ENCODE measurements at regions not wholly inside any gene's neighbourhood (a gene's known extent, or its start where the extent isn't known, plus 50 kb on each side); places are given as distances from the start of the nearest gene placed in this dataset.
A peak's percentile ranks its signal among the peaks of the same experiment; 100 is the strongest.
"Not testable (repeated sequence)": the region's sequence is repeated elsewhere in the genome, so short reads cannot be mapped to it uniquely, and the experiment has no call there.

DNA sequence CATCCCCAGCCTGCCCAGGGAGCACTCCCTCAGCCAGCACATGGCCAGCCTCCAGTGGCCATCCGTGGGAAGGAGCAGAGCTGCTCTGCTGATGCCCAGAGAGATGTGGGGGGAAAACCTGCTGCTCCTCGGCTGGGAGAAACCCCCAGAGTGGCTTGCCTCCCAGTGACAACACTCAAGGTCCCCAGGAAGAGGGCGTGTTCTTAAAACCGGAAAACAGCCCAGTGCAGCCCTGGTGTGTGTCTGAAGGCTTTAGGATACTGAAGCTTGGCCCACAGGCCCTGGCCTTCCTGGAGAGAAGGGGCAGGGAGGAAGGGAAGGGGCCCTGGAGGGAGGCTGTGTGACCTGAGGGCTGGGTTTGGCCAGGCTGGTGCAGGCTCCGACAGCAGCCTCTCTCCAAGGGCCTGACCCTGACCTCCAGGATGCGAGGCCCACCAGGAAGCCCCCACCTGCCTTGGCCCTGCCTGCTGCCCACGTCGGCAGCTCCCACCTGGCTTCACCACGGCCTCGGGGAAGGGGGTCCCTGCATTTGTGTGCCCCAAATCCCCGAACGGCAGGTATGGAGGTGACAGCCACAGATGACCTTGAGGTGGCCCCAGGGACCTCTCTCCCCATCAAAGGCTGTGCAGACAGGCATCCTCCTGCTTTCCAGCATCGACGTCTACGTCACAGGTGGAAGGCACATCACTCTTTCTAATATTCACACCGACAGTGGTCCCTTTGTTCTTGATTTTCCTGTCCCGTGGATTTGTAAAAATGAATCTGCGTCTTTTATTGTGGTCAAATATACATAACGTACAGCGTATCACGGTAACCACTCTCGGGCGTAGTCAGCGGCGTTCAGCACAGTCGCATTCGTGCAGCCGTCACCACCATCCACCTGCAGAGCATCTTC, 190.0 kb upstream of the C14orf180 start:
- DNase-seq = no peak

DNA sequence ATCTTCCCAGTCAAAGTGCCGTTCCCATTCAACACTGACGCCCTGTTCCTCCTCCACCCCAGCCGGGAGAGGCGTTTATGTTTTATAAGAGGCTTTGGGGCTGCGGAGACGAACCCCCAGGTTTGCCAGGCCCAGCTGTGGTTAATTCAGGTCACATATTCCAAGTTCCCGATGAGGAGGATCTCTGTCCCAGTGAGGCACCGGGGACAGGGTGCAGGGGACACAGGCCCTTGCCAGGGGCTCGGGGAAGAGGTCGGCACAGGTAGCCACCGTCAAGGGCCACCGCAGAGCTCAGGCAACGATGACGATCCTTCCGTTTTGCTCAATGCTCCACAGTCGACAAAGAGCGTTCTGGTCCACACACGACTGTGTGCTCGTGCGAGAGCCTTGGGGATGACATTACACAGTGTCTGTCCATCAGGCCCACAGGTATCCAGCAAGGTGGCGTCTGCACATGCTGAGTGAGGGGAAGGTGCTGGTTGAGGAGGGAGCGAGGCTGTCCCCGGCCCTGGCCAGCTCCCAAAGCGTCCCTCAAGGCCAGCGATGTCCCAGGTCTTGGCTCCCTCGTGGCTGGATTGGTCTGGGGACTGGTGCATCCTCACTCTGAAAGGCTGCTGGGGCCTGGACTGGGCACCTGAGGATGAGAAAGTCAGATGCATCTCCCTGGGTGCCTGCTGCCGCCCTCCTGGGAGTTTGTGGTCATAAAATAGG, 189.2 kb upstream of the C14orf180 start:
- DNase-seq = no peak

DNA sequence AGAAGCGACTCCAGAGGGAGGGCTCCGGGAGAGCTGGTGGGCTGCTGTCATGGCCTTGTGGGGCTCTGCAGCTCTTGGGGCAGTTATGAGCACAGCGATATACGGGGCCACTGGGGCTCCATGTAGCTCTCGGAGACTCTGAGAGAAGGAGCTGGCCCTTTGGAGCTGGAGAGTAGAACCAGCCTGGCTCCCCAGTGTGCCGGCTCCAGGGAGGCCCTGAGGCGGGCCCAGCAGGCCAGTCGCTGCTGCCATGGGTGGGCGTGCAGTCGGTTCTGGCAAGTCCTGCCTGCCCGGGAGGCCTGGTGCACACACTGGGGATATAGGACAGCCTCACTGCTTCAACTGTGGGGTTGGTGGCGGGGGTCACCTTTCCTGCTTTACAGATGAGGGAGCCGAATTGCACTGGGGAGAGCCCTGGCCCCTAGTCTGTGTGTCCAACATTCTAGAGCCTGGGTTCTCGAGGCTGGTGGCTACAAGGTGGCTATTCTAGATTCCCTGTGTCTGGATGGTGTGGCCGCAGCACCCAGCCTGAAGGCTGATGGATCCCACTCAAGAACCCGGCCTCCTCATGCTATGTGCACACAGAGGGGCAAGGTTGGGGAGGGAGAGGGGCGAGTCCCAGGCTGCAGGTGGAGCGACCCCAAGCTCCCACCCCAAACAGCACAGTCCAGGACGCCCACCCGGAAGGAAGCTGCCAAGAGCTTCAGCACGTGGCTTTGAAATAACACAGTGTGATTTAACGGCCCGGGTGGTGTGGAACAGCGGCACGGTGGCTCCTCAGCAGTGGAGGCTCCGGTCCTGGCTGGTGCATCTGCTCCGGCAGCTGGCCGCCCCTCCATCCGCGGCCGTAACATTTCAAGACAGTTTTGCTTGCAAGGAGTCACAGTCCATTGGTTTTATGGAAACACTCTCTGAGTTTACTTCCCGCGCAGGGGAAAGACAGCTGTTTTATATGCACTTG, 188.3 kb upstream of the C14orf180 start:
- peak; percentile 90 for DNase-seq

DNA sequence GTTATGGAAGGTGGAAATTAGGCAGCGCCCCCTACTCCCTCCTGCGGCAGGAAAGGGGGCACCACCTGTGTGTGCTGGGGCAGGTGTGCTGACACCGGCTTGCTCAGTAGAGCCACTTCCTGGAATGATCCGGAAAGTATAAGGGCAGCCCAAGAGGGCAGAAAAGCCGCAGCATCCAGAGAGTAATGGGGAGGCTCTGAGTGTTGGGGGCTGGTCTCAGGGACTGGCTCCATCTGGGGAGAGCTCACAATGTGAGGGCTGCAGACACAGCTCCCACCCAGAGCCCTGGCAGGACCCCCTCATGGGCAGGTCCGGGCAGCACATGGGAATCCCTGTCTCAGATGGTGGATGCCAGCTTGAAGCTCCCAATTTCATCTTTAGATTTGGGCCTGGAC, 187.6 kb upstream of the C14orf180 start:
- DNase-seq = no peak

DNA sequence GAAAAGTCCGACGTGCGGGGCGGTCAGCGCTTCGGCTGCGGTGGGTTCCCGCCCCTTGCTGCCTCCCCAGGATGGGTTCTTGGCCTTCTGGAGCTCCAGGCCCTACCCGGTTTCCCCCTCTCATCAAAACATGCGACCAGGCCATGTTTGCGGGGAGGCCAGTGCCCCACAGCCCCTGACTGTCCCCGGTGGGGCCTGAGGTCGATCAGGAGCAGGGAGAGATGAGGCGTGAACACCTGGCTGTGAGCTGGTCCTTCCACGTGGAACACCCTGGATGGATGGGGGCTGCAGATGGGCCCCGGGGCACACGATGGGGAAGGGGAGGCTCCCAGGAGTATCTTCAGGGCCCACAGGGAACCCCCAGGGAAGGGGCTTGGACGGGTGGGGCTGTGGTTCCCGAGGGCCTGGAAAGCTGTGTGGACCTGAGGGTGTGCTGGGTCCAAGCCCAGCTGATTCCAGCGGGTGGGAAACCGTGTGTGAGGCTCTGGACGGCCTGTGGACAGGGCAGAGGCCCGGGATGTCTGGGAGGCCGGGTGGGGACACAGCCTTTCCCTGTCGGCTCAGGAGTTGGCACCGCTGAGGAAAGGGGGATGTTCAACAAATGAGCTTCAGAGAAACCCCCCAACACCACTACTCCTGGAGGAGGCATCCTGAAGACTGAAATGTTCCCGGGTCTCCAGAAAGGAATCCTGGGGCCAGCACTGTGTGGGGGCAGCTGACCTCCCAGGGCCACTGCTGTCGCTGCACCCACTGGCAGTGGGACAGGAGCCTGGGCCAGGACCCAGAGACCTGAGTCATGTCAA, 187.0 kb upstream of the C14orf180 start:
- DNase-seq = no peak

DNA sequence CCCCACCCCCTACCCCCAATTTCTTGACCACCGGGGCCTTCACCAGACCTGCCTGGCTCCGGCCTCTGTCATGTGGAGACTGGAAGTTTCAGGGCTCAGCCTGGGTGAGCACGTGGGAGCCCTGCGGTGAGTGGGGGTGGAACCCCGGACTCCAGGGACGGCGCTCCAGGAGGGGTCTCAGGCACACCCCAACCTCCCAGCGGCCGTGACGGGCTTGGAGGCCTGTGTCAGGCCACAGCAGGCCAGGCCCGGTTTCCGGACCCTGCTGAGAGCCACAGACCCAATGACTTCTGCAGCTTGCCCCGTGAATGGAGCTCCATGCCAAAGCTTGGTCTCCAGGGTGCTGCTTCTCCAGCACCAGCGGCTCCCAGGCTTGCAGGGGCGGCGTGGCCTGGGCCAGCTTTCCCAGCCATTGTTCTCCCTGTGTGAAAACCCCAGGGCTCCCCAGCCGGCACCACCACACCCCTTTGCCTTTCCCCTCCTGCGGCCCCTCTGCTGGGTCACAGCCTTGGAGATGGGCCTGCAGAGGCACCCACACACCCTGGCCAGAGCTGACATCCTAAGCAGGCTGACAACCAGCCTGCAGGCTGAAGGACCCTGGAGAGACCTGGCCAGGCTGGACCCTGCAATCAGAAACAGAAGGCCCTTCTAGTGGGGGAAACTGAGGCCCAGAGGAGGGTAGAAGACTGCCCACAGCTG, 186.2 kb upstream of the C14orf180 start:
- no peak for DNase-seq

DNA sequence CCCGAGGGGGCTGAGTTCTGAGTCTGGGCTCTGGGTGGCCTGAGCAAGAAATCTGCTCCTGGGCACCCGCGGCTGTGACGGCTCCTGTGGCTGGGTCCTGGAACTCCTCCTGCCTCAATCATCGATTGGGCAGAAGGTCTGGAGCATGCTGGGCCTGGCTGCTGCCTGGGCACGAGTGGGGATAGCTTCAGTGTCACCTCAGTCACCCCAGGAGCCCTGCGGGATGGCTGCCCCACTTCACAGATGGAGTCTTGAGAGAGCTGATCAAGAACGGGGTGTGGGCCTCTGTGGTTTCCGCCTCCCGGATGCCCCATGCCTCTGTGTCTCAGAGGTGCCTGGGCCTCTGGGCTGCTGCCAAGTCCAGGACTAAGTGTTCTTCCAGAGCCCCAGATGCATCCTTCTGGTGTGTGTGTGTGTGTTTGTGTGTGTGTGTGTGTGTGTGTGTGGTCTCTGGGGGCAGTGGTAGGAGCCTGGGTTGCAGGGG, 185.6 kb upstream of the C14orf180 start:
- DNase-seq = peak; percentile 52

DNA sequence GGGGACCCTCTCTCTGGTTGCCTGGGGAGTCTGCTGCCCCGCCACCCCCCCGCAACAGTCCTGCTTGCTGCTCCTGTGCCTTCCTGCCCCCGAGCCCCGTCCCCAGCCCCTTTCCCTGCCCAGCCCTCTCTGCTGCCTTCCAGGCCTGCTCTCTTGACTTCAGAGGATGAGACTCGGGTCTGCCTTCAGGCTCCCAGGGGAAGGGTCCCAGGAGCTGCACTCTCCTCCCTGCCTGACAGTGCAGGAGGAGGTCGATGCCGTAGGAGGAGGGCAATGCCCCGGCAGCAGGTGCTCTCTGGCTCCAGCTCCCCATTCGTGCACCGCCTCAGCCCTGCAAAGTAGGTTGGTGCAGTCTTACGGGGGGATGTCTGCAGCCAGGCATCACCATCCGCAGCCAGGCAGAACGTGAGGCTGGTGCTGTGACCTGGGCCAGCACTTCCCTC, 185.1 kb upstream of the C14orf180 start:
- DNase-seq = peak; percentile 41

DNA sequence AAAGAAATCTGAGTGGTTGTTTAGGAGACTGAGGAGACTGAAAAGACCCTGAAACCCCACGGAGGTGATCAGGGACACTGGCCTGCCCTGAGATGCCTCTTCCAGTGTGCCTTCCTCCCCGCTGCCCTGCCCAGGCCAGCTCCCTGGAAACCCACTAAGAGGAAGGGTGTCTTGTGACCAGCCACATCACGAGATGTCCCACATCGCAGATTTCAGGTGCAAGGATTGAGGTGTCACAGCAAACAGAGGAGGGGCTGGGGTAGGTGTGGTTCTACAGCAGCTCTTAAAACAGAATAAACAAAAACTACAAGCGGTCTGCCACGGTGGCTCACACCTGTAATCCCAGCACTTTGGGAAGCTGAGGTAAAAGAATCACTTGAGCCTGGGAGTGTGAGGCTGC, 184.3 kb upstream of the C14orf180 start:
- no peak for DNase-seq

DNA sequence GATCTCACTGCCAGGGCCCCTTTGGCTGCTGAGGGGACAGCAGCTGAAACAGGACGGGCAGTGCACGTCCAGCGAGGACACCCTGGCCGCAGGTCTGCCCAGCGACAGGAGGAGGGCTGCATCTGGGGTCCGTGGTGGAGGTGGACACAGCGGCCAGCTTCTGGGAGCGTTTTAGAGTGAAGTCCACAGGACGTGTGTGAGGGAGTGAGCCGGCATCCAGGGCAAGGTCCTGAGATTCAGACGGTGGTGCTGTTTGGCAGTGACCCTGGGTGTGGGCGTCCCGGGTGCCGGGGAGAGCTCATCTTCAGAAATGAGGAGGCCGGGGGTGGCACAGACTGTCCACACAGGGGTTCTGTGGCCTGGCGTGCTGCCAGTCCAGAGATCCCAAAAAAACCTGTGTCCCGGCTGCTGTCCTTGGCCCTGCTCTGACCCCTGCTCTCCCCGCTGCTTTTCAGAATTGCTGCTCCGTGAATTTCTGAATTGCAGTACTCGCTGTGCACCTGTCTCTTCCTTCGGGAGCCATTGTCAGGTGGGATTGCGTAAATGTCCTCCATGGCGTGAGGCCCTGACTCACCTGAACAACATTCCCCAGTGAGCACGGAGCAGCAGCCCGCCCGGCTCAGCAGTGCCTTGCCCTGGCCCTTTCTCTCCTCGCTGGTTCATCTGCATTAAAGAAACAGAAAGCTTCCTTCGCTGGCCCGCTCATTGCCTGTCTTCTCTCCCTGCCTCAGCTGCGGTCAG, 183.5 kb upstream of the C14orf180 start:
- DNase-seq = no peak

DNA sequence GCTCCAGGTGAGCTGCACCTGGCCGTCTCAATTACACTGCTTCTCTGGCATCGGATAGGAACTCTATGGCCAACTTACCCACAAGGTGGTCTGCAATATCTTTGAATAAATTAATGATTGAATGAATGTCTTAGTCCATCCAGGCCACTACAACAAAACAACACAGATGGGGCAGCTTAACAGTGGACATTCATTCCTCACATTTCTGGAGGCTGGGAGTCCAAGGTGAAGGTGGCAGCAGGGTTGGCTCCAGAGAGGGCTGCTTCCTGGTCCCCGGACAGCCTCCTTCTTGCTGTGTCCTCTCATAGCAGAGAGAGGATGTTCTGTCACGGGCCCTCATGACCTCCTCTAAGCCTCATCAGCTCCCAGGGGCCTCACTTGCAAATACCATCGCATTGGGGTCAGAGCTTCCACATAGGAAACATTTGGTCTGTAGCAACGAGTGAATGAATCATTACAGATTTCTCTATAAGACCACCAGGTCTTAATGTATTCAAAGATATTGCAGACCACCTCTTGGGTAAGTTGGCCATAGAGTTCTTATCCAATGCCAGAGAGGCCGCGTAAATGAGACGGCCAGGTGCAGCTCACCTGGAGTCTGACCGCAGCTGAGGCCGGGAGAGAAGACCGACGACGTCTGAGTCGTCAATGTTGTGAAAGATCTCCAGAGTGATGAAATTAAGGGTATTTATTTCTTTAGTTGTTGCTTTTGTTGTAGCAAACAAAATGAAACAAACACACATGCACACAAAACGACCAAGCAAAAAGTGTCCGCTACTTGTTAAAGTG, 182.7 kb upstream of the C14orf180 start:
- DNase-seq = no peak

DNA sequence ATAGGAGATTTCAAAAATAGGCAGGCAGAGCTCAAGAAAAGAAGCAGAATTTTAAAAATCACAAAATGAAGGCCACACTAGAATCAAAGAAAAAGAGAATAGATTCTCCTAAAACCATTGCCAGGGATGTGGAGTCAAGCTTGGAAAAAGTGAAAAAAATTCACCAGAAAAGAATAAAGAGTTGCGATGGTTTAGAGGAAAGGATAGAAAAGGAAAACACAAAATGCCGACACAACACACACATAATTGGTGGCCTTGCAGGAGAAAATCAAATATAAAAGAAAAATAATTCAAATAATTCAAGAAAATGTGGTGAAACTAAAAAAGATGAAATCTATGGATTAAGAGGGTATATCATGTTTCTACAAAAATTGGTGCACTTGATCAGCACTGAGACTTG, 181.6 kb upstream of the C14orf180 start:
- DNase-seq = no peak

DNA sequence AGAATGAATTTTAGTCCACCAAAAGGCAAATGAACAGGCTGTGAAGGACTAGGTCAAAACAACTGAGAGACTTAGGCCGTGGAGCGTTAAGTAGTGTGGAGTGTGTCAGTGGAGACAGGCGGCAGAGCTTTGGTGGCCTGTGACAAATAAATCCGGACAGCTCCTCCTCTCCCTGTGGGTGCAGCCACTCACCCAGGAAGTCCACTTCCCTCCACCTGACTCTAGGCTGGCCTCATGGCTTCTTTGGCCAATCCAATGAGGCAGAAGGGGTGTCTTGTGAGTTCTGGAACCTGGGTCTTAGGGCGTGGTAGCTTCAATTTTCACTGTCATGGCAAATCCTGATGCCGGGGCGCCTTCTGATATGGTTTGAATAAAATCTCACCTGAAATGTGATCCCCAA, 180.9 kb upstream of the C14orf180 start:
- no peak for DNase-seq

DNA sequence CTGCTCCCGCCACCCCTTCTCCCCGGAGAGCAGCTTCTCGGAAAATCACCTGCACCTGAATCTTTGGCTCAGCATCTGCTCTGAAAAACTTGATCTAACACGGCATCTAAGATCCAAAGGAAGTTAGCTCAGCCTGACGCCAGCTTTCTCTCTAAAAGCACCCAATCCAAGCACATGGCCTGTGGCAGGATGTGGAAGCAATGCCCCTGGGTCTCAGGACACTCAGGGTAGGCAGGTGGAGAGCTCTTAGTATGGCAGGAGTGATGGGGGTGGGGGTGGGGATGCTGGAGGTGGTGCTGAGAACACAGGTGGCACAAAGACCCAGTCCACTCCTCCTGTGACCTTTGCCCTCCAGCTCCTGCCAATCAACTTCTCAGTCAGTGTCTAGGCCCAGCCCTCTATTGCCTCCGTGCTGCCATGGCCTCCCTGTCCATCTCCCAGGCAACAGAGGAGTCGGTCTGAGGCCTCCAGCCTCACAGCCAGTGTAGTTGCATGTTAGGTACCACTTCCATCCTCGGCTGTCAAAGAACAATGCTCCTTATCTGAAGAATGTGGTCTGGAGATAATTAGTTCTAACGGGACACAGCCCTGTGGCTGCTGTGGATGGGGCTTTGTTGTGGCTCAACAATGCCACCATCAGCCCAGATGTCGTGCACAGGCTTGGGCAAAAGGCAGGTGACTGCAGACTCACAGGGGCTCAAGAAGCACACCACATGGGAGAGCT, 180.0 kb upstream of the C14orf180 start:
- DNase-seq = no peak

DNA sequence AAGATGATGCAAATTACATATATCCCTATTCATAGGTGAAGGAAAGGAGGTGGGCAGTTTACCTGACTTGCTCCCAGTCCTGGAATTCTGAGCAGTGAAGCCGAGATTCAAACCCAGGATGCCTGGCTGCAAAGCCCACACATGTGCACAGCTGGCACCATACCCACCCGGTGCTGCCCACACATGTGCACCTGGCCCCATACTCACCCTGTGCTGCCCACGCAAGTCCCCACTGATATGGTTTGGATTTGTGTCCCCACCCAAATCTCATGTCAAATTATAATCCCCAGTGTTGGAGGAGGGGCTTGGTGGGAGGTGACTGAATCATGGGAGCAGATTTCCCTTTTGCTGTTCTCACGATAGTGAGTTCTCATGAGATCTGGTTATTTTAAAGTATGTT, 179.2 kb upstream of the C14orf180 start:
- DNase-seq = no peak

DNA sequence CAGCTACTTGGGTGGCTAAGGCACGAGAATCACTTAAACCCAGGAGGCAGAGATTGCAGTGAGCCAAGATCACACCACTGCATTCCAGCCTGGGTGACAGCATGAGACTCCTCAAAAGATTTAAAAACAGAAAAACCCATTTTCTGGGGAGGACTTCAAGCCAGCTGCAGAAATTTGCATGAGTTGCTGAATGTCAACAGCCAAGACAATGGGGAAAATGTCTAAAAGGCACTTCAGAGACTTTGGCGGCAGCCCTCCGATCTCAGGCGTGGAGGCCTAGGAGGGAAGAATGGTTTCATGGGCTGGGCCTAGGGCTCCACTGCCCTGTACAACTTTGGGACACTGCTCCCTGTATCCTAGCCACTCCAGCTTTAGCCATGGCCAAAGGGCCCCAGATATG, 177.8 kb upstream of the C14orf180 start:
- DNase-seq = no peak

DNA sequence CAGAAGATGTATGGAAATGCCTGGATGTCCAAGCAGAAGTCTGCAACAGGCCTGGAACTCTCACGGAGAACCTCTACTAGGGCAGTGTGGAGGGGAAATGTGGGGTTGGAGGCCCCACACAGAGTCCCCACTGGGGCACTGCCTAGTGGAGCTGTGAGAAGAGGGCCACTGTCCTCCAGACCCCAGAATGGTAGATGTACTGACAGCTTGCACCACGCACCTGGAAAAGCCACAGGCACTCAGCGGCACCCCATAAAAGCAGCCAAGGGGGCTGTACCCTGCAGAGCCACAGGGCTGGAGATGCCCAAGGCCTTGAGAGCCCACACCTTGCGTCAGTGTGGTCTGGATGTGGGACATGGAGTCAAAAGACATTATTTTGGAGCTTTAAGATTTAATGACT, 177.3 kb upstream of the C14orf180 start:
- DNase-seq = not testable (repeated sequence)

DNA sequence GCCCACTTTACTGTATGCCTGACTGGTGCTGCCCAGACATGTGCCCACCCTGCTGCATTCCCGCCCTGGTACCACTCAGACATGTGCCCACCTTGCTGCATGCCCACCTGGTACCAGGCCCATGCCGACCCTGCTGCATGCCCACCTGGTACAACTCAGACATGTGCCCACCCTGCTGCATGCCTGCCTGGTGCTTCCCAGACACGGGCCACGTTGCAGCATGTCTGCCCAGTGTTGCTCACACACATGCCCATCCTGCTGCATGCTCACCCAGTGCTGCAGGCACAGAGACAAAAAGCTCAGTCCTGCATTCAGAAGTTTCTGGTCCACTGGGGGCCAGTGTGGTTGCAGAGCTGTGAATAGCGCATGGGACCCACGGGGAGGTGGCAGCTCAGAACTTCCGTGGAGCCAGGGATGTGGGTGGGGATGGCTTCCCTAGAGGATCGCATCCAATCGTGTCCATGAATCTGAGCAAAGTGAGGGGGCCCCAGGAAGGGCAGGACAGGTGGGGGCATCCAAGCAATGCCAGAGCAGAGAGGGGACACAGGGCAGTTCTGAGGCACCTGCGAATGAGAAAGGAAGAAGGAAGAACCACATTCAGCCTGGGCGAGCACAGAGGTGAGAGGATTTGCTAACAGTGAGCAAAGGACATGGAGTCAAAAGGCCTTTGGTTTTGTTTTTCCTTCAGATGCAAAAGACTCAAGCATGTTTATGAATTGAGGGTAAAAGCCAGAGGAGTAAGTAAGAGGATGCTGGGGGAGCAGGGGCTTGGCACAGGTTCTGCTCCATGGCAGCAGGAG, 175.9 kb upstream of the C14orf180 start:
- DNase-seq = no peak

Measured in NCI-H2171 treated with DMSO at 0.1 percent for 48 hours (cell line).